ENCODE measurements at regions not wholly inside any gene's neighbourhood (a gene's known extent, or its start where the extent isn't known, plus 50 kb on each side); places are given as distances from the start of the nearest gene placed in this dataset.

DNA sequence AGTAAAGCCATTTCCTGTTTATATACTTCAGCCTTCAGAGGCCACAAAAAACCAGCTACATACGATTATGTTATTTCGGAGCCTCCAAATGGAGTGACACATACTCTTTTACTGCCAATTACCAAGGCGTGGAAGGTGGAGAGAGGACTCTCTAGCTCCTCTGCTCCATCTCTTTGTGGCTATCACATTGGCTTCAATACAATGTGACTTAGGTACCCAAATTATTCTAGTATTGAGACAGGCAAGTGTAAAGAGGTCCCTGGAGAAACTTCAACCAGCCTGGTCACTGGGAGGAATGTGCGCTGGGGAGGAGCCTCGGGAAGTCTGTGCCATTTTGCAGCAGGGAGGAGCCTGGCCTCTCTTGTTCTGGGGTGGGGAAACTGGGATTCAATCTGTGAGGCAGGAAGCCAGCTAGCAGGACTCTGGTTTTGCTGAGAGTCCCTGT lies 85.8 kb upstream of the TAS2R1 start:
- Histone ChIP-seq H3K4me2 (ENCODE audit: low read length) (no peak overlapping the region), H3K9me3 (ENCODE audit: low read length) (no peaks in the 10 kb centered on the region), H3K4me1 (ENCODE audit: insufficient read depth, low read length, severe bottlenecking) (no peaks in the 10 kb centered on the region), H3K27ac (ENCODE audit: low read depth, low read length, poor library complexity, severe bottlenecking) (no peak overlapping the region), H3F3A (ENCODE audit: insufficient read depth, low read length) (no peaks in the 10 kb centered on the region), H3K79me2 (ENCODE audit: insufficient read depth, low read length) (no peaks in the 10 kb centered on the region), H4K20me1 (ENCODE audit: insufficient read depth, low read length) (no peaks in the 10 kb centered on the region), H3K27me3 (ENCODE audit: insufficient read depth, low read length) (no peaks in the 10 kb centered on the region), H3K9ac (ENCODE audit: low read length) (no peak overlapping the region), H3K9me2 (ENCODE audit: low read depth, low read length) (no peaks in the 10 kb centered on the region), H3K4me3 (ENCODE audit: low read depth, low read length, poor library complexity, severe bottlenecking) (no peak overlapping the region), H2AFZ (ENCODE audit: low read length) (no peak overlapping the region), H3K36me3 (ENCODE audit: insufficient read depth, low read length) (no peaks in the 10 kb centered on the region)
- TF ChIP-seq EZH2 (IDR thresholded peaks at IDR 0.05; ENCODE audit: borderline replicate concordance, low read length) (no peak), CTCF (IDR thresholded peaks at IDR 0.05; ENCODE audit: low read length) (no peak)

DNA sequence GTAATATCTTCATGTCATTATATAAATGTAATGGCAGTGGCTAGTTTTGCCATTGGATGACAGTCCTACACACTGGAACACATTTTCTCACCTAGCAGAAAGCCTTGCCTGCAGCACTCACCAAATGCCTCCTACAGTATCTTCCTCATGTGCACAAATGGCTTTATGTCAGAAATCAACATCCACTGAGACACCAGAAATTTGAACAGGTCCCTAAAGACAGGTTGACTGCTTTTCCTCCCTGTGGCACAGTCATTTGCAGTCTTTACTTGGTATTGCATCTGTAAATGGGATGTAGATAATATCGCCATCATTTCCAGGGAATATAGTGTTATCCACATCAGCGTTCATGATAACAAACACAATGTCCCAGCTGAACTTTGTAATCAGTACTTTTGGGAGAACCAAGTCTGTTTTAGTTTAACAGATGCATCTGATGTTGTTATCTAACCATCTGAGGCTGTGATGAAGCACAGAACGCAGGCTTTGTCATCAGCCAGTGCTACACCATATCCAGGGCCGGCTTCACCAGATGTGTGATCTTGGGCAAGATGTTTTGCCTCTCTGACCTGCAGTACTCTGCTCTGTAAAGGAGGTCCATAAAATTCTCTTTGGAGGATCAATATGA lies 83.9 kb upstream of the TAS2R1 start:
- H3K79me2 ChIP-seq (ENCODE audit: insufficient read depth, low read length) = no peaks in the 10 kb centered on the region

GRCh38 chr5:9713356-9713755 lies 83.2 kb upstream of the TAS2R1 start:
- Histone ChIP-seq H3K9me3 (ENCODE audit: low read length) (no peaks in the 10 kb centered on the region), H3K4me1 (ENCODE audit: insufficient read depth, low read length, severe bottlenecking) (no peaks in the 10 kb centered on the region), H3K79me2 (ENCODE audit: insufficient read depth, low read length) (no peaks in the 10 kb centered on the region), H3K27me3 (ENCODE audit: insufficient read depth, low read length) (no peaks in the 10 kb centered on the region), H3K9me2 (ENCODE audit: low read depth, low read length) (no peaks in the 10 kb centered on the region), H3K9ac (ENCODE audit: low read length) (no peak overlapping the region), H3F3A (ENCODE audit: insufficient read depth, low read length) (no peaks in the 10 kb centered on the region), H4K20me1 (ENCODE audit: insufficient read depth, low read length) (no peaks in the 10 kb centered on the region), H3K4me3 (ENCODE audit: low read depth, low read length, poor library complexity, severe bottlenecking) (no peak overlapping the region), H3K4me2 (ENCODE audit: low read length) (no peak overlapping the region), H3K36me3 (ENCODE audit: insufficient read depth, low read length) (no peaks in the 10 kb centered on the region), H2AFZ (ENCODE audit: low read length) (no peak overlapping the region), H3K27ac (ENCODE audit: low read depth, low read length, poor library complexity, severe bottlenecking) (no peak overlapping the region)
- TF ChIP-seq CTCF (IDR thresholded peaks at IDR 0.05; ENCODE audit: low read length) = no peak
- no peak for TF ChIP-seq EZH2 (IDR thresholded peaks at IDR 0.05; ENCODE audit: borderline replicate concordance, low read length)

More for the DNA sequence above, 83.9 kb upstream of the TAS2R1 start:
- no peak overlapping the region for H3K27ac ChIP-seq (ENCODE audit: low read depth, low read length, poor library complexity, severe bottlenecking)
- H2AFZ ChIP-seq (ENCODE audit: low read length) = no peak overlapping the region
- no peak for TF ChIP-seq CTCF (IDR thresholded peaks at IDR 0.05; ENCODE audit: low read length)
- TF ChIP-seq EZH2 (IDR thresholded peaks at IDR 0.05; ENCODE audit: borderline replicate concordance, low read length) = no peak
- no peaks in the 10 kb centered on the region for H3K9me3 ChIP-seq (ENCODE audit: low read length)
- no peak overlapping the region for H3K9ac ChIP-seq (ENCODE audit: low read length)
- no peaks in the 10 kb centered on the region for H3K36me3 ChIP-seq (ENCODE audit: insufficient read depth, low read length)
- H4K20me1 ChIP-seq (ENCODE audit: insufficient read depth, low read length) = no peaks in the 10 kb centered on the region
- no peaks in the 10 kb centered on the region for H3F3A ChIP-seq (ENCODE audit: insufficient read depth, low read length)
- no peak overlapping the region for H3K4me3 ChIP-seq (ENCODE audit: low read depth, low read length, poor library complexity, severe bottlenecking)
- no peaks in the 10 kb centered on the region for H3K9me2 ChIP-seq (ENCODE audit: low read depth, low read length)
- H3K4me1 ChIP-seq (ENCODE audit: insufficient read depth, low read length, severe bottlenecking) = no peaks in the 10 kb centered on the region
- H3K4me2 ChIP-seq (ENCODE audit: low read length) = no peak overlapping the region
- H3K27me3 ChIP-seq (ENCODE audit: insufficient read depth, low read length) = no peaks in the 10 kb centered on the region
